ENCODE measurements at regions not wholly inside any gene's neighbourhood (a gene's known extent, or its start where the extent isn't known, plus 50 kb on each side); places are given as distances from the start of the nearest gene placed in this dataset.
"Not testable (repeated sequence)": the region's sequence is repeated elsewhere in the genome, so short reads cannot be mapped to it uniquely, and the experiment has no call there.

DNA sequence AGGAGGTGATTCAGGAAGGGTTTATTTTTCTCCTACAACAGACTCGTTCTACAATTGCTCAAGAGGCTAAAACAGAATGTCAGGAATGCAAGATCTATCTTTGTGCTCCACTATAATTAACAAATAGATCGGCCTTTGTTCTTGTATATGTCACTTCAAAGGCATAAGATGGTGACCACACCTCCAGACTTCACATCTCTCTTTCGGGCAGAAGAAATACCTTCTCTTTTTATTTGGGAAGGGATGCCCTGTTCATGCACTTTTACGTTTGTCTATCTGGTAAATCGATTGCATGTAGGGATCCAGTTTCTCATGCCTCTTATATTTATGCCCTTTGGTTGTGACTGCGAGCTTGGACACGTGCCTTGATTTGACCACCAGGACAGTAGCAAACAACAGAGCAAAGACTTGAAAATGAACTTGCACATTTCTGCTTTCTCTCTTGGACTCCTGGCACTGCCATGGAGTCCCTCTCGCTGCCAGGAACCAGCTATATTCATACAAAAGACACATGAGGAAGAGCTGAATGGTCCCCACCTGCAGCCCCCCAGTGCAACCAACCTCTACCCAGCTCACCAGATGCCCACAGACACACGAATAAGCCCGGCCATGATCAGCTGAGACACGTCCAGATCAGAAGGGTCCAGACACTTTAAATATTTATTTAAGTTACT lies 219.8 kb upstream of the STXBP5 start:
- DNase-seq: no peak

DNA sequence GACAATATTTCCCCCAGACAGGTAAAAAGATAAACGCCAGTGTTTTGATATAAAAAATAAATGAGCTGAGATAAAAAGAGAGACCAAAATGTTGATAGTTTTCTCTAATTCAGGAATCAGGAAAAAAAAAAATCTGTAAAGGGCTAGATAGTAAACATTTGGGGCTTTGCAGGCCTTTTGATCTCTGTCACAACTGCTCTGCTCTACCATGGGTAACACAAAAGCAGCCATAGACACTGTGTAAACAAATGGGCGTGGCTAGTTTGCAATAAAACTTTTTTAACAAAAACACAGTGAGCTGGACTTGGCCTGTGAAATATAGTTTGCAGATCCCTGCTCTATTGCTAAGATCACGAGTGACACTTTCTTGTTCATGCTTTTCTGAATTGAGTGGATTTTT lies 219.1 kb upstream of the STXBP5 start:
- no peak for DNase-seq

DNA sequence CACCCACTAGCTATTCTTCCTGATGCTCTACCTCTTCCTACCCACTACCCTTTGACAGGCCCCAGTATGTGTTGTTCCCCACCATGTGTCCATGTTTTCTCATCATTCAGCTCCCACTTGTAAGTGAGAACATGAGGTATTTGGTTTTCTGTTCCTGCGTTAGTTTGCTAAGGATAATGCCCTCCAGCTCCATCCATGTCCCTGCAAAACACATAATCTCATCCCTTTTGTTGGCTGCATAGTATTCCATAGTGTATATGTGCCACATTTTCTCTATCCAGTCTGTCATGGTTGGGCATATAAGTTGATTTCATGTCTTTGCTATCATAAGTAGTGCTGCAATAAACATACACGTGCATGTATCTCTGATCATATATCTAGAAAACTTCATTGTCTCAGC lies 218.3 kb upstream of the STXBP5 start:
- DNase-seq: no peak

DNA sequence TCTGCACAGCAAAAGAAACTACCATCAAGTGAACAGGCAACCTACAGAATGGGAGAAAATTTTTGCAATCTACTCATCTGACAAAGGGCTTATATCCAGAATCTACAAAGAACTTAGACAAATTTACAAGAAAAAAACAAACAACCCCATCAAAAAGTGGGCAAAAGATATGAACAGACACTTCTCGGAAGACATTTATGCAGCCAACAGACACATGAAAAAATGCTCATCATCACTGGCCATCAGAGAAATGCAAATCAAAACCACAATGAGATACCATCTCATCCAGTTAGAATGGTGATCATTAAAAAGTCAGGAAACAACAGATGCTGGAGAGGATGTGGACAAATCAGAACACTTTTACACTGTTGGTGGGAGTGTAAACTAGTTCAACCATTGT lies 216.3 kb upstream of the STXBP5 start:
- not testable (repeated sequence) for DNase-seq

DNA sequence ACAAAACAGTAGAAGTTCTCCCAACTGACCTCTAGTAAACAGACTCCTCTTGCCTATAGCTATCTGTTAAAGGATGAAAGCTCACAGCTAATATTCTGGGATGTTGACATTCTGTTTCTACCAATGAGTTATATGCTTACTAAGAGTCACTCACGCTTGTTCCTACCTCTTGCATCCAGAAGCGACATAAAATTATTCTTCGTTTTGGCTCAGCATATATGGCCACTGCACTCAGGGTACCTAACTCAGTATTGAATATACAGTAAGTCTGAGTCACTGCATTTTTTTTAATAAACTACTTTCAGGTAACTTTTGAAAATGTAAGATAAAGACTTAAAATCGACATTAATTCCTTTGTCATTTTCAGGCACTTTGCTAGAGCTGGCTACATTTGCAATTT lies 214.4 kb upstream of the STXBP5 start:
- no peak for DNase-seq

DNA sequence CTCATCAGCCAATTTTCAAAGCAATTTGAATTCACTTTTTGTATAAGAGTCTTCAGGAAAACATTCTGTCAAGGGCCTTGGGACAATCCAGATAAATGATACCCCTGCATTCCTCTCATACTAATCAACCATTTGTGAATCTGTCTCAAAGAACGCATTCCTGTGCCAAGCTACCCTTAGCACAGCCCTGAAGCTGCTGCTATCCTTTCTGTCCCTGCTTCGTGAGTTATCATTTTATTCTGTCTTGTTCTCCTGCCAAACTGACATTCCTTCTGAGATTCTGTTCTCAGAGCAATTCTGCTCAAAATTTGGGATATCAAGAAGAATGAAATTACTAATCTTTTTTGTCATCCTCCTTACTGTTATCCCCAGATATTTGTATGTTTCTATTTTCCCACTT lies 213.9 kb upstream of the STXBP5 start:
- DNase-seq: no peak

DNA sequence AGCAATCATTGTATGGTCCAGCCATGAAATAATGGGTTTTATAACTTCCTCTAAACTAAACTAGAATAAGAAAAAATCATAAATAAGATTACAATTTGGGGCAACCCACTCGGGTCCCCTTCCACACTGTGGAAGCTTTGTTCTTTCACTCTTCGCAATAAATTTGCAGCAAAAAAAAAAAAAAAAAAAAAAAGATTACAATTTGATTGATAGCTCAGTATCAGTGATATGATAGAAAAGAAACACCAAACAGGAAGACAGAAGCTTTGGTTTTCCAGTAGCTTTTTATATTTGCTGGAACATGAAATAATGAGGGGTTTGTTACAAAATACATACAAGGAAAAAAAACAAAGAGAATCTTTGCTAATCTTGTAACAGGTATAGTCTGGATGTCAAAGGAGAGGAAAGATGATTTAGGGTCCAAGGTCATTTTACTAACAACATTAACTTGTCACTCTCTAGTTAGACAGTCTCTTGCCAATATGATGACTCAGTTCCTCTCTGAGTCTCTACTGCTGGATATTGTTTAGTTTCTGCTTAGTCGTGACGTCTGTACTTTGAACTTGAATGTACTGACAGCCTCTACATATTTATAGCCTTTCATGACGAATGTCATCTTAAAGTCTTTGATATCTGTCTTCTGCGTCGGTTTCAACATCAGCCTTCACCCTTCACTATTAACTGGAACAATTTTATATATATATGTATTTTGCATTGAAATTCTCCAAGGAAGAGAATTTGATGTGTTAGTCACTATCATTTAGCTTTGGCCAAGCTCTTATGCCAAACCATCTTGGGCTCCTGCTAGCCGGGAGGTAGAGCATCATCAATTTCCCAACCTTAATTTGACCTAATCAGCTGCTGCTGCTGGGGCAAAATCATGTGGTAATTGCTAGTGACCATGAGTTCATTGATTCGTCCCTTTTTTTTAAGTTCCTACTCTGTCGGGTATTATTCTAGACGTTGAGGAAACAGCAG lies 213.1 kb upstream of the STXBP5 start:
- no peak for DNase-seq

DNA sequence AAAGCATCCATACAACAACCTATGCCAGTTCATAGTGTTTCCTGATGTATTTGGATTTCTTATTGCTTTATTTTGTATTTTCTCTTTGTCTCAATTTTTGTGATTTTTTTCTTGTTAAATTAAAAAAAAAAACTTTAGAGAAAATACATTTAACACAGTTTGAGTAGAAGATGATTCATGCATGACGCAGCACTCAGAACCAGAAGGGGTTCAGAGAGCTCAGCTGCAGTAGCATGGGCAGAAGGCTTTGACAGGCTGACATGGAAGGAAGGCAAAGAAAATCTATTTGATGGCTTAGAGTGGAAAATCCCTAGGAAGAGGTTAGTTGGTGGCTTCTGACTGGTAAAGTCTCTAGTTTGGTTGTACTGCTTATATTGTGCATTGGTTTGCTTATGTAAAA lies 207.2 kb upstream of the STXBP5 start:
- DNase-seq: no peak

DNA sequence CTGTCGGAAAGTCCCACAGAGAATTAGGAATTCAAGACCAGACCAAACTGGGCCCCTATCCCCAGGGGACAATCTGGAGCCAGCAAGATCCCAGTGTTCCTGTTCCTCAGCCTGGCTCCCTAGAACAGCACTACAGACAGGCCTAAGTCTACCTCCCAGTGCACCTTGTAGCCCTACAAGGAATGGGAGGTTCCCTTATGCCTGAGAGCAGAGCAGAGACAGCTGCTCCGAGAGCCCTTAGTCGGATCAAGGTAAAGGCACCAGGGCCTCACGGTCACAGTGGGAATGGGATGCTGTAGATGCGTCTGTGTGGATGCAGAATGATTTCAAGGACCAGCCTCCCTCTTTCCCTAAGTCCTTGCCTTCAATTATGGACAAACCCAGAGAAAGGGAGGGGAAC lies 204.5 kb upstream of the STXBP5 start:
- no peak for DNase-seq

DNA sequence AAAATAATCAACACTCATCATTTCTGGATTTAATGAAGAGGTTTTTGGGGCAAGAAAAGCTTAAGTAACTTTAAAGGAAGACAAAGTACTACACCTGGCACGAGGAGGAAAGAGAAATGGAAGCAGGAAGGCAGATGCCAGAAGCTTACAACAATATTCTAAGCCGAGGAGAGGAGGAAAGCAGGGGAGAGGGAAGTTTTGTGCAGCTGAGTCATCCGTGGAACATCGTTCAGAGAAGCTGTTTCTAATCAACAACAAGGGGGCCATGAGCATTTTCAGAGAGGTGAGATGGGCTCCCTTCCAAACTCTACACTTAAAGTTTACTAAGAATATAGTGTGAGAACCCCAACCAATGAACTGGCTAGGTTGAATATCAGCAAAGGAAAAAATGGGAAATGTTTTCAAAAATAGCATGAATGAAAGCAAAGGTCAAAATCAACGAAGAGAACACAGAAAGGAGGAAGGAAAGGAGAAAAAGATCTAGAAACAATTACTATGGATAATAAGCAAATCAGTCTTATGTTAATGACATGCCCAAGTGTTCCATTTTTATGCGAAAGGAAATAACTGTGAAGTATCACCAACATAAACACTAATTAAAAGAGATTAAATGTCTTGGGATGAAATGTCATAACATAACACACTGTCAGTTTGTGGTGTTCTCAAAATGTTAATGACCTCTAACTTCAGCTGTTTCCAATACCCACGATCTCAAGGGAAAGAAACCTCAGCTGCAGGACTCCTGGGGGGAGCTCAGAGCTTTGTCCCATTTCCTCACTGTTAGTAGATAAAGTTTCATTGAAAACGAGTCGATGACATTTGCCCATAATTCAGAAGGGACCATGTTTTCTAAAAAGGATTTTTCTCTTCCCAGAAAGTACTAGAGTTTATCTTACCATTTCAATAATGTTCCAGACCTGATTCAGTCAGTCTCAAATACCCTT lies 203.4 kb upstream of the STXBP5 start:
- no peak for DNase-seq

DNA sequence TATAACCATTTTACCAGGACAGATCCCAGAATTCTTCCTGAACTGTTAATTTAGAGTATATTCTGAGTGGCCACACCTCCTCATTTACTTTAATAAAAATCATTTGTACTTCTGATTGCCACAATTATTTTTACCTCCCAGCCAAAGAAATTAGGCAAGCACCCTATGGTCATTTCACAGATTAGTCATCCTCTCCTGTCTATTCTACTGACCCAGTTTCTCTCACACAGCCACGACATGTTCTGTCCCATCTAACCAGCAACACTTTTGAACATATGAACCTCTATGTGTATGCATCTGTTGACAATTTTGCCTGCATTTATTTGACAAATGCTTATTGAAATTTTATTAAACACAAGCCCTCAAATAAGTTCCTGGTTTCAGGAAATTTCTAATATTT lies 202.6 kb upstream of the STXBP5 start:
- DNase-seq: no peak

DNA sequence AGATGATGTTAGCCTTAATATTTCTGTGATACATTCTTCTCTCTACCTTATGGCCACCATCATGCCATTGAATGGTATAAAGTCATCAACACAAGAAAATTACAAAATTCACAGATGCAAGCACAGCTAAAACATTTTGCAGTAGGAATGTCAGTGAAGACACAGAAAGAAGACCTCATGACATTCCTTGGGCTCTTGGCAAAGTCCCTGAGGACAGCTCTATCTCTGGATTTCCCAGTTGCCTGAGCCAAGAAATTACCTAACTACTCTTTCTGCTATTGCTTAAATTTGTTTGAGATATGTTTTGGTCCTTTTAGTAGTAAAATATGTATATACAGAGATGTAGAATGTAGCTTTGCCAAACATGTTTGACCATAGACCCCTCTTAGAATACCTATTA lies 201.0 kb upstream of the STXBP5 start:
- no peak for DNase-seq

DNA sequence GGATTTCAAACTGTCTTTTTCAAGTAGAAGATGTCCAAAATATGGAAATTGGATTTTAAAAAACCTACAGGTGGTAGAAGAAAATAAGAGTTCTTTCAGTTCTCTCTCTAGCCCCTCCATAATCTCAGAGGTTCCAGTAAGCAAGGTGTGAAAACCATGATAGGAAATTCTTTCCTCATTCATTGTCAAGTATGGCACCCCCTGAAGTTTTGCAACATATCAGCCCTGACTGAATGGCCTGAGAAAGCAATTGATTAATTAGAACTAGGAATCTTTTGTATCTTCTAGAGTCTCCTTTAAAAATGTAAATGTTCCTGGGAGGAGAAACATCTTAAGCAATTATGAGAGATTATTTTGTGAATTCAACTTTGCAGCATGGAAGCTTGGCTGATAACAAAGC lies 198.7 kb upstream of the STXBP5 start:
- DNase-seq: no peak

DNA sequence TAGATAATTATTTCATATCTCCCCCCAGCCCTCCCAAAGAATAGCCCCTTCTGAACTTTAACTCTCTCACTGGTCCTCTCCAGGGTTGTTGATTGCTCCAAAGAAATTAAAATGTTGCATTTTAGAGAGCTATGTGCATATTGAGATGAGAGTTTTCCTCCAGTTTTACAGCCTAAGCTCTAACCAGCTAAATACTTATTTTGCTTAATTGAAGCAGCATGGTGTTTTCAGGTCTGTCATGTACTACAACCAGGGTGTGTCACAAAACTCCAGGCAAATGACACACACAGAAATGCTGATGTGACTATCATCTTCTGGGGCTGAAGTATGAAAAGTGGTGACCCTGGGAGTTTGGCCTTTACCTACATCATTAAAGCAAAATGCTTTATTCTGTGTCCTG lies 196.8 kb upstream of the STXBP5 start:
- DNase-seq: no peak

DNA sequence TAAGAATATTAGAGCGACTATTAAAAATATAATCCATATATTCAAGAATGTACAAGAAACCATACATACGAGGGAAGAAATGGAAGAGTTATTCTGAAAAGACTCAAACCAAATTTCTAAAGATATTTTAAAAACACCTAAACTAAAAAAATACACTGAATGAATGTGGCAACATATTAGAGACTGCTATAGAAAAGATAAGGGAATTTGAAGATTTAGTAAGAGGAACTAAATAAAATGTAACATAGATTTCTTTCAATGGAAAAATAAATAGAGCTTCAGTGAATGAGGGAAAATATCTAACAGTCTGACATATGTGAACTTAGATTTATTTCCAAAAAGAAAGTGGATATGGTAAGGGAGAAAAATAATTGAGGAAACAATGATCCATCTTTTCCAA lies 194.9 kb upstream of the STXBP5 start:
- DNase-seq: no peak

DNA sequence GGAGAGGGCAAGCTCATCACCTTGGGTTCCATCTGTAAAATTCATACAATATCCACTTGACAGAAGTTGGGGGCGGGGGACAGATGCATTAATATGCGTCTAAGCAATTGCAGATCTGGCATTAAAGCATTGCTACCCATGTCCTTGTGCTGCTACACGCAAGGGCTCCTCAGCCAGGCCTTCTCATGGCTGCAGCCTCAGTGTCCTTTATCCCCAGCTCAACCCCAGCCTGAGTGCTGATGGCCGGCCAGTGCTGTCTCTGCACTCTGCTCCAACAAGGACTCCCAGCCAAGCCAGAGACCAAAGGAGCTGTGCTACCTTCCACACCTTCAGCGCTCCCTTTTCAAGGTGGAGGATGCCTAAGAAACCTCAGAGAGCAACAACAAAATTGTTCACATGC lies 188.5 kb upstream of the STXBP5 start:
- DNase-seq: no peak

DNA sequence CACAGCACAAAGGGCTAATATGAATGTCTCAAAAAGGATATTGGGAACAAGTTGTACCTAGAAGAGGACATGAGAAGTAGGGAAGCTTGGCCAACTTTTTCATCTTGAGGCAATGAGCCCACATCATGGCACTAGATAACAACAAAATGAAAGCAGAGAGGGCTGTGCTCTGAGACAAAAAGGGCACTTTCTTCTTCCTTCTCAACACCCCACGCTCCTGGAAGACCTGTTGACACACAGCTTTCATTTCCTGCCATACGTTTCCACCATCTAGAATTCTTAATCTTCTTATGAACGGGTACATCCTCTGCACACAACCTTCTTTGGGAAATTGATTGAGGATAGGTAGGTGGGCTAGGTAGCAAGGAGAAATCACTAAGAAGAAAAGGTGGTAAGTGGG lies 187.8 kb upstream of the STXBP5 start:
- DNase-seq: no peak

DNA sequence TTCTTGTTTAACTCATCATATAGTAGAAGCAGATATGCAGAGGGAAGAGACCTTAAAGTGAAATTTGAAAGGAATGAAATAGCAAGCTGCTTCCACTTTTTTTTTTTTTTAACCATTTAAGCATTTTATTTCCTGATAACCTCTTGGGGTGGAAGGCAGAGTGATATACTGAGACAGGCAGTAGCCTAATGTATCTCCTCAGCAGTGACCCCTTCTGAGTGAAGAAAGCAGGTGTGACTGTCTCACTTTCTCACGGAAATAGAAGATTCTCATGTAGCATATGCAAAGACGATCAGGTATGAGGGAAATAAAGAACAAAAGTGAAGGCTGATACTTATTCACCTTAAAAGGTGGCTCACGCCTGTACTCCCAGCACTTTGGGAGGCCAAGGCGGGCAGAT lies 187.1 kb upstream of the STXBP5 start:
- DNase-seq: no peak

DNA sequence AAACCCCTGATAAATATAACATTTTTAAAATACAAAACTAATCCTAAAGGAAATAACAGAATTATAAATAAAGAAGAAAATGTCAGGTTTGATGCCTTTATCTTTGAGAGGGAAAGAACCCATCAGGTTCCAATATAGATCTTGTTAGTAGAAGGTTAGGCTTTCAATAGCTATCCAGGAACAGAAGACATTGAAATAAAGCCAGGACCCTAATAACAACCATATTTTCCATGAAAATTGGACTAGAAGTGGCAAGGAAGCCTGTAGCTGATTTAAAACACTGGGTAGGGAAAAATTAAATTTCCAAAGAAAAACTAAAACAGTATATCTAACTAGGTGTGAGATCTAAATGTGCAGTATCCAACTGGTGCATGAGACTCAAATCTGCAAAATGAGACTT lies 185.2 kb upstream of the STXBP5 start:
- DNase-seq: no peak

DNA sequence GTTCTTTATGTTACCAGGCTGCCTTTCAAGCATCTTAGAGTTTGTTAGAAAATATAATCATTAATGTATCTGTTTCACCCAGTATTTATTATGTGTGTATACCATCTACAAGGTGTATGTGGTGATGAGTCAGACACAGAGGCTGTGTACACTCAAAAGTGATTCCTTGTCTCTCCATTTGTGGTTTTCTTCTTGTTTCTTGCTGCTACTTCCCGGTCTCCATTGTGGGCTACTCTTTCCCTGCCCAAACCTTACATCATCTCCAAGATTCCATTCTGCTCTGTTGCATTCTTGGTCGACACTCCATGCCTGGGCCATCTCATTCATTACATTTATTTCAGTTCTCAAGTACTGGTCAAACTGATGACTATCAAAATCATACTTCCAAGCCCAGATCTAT lies 182.2 kb upstream of the STXBP5 start:
- DNase-seq: no peak

DNA sequence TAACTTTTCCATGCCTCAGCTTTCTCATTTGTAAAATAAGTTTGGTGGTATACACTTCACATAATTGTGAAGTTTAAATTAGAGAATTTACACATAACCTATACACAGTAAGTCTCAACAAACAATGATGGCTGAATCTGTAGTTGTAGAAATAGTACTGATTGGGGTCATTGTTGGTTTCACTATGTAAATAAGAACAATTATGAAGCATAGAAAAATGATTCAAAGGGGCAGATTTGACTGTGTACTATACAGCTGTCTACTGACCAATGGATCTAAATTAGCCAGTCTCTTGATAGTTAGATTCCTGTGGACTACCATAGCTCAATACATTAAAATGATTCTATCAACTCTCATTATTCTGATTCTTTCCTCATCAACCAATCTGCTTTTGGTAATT lies 181.1 kb upstream of the STXBP5 start:
- no peak for DNase-seq

DNA sequence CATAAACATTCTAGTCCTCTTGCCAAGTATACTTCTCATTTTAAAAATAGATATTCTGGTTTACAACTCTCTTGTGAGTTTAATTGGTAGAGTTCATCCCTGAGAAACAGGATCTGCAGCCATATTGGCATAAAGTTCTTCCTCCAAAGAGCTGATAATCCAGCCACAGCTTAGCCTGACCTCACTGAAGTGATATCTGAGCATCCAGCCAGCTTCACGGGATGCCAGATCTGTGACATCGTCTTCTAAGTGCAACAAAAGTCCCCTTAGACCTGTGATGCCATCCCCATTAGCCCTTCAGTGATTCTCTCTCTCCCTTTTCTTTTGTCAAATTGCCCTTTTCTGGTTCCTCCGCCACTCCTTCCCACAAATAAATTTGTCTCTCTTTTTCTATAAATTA lies 180.6 kb upstream of the STXBP5 start:
- no peak for DNase-seq
